Activated naive CD8-positive, alpha-beta T cell treated with anti-CD3 and anti-CD28 coated beads, Interleukin-2, amount 50 U/mL, for 16 hours (primary cell): ENCODE measurements at regions not wholly inside any gene's neighbourhood (a gene's known extent, or its start where the extent isn't known, plus 50 kb on each side); places are given as distances from the start of the nearest gene placed in this dataset.
"Not testable (repeated sequence)": the region's sequence is repeated elsewhere in the genome, so short reads cannot be mapped to it uniquely, and the experiment has no call there.

Source experiments
- DNase-seq: peaks from one replicate; pipeline ENCODE4 v3.0.0-alpha.2; 2020; ENCODE audit warnings: low read depth, low spot score

DNA sequence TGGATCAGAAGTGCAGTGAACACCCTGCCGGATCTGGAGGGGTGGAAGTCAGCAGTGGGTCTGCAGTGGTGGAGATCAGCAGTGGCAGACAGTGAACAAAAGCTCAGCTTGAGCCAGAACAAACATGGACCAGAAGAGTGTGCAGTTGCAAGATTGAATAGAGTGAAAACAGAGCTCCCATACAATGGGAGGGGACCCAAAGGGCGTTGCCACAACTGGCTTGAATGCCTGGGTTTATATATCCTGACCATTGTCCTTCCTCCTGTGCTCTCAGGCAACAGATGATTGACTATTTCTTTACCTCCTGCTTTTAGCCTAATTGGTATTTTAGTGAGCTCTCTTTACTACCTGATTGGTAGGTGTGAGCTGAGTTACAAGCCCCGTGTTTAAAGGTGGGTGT, 522.1 kb downstream of the TMEM135 start:
- DNase-seq, result not testable (repeated sequence)

DNA sequence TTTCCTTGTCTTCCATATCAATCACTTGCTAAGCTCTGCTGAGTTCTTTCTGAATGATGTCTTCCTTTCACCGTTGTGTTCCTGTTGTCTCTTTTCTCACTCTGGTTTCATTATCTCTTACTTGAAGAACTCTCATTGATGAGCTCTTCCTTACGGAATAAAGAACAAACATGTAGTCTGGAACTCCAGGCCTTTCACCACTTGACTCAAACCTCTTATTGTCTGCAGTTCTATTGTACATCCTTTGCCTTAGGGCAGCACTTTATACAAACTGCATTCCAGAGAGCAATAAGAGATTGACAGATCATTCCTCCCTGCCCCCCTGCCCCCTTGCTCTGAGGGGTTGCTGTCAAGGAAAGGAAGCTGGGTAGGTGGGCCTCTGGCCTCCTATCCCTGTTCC, 517.4 kb downstream of the TMEM135 start:
- DNase-seq, result no peak

DNA sequence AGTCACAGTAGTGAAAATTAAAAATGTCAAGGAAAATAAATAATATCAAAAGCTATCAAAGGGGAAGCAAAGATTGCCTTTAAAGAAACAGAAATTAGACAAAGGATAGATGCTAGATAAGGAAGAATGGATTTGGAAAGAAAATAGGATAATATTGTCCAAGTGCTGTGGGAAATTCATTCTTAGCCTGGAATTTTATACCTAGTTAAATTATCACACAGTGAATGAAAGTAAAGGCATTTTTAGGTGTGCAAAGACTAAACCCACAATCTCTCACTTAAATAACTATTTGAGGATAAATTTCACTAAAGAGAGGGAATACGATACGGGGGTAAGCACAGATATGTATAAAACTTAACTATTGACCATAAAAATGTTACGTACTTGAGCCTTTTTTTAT, 511.1 kb downstream of the TMEM135 start:
- DNase-seq, result no peak

DNA sequence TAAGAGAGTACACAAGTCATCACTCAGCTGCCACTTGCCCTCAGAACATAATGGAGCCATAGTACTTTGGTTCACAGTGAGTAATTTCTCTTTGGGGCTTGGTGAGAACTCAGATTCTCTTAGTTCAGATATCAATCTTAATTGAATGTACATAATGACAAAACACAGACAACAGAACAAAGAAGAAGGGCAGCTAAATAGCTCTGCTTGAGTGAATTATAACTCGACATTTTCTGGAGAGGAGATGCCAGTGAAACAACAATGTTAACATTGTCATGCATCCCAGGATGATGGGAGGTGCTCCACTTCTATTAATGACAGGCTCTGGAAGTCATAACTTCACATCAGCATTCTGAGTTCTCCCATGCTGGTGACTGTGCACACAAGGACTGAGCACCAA, 508.1 kb downstream of the TMEM135 start:
- DNase-seq, result no peak

DNA sequence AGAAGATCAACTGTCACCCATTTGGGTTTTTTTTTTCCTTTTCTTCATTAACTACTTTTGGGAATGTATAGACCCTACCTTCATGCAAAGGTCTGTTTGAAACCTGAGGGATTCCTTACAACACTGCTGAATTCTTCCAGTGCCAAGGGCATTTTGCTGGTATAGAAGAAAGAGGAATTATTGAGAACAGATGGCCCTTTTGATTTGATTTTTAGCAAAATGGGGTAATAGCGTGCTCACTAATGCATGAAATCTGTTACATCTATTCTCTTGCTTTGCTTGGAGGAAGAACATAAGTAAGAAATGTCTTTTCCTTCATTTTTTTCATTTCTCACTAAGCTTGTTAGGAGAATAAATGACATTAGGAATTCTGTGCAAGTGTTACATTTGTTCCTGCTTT, 501.9 kb downstream of the TMEM135 start:
- no peak for DNase-seq

DNA sequence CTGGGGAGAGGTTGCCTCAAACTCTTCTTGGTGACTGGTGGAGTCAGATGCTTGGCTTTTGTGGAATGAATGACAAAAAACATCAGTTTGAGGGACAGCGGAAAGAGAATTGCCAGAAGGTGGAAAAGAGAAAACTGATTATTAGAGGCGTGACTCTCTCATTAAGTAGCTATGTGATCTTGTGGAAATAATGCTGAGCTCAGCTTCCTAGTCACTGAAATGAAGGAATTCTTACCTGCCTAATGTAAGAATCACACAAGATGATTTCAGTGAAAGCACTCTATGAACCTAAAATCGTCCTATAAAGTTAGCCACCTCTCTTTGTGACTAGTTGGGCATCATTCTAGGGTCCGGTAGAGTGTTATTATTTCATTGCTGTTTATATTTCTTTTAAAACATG, 498.8 kb downstream of the TMEM135 start:
- DNase-seq, result no peak

DNA sequence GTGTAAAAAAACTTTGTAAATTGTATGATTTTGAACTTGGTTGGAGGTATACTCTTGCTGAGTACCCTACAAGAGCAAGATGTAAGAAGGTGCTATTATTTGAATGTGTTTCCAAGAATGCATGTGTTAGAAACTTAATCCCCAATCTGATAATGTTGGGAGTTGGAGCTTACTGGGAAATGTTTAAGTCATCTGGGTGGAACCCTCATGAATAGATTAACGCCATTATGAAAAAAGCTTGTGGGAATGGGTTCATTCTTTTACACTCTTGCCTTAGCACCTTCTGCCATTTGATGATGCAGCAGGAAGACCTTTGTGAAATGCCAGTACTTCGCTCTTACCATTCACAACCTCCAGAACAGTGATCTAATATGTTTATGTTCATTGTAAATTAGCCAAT, 498.3 kb downstream of the TMEM135 start:
- DNase-seq, result no peak

DNA sequence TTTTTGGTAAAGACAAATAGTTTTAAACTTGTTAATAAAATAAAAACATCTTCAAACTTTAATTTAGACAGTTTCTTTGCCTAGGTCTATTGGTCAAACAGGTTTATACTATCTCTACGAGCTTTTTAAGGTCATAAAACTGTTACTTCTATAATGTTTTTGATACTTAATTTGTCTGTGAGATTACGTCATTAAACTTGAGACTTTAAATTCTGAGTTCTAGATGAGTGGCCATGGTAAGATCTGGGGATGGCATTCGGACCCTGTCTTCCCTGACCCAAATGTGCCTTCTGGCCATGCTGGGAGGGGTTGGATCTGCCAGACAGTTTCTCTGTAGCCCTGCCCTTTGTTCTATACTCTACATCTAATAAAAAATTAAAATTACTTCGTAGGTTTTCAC, 497.8 kb downstream of the TMEM135 start:
- DNase-seq, result no peak

DNA sequence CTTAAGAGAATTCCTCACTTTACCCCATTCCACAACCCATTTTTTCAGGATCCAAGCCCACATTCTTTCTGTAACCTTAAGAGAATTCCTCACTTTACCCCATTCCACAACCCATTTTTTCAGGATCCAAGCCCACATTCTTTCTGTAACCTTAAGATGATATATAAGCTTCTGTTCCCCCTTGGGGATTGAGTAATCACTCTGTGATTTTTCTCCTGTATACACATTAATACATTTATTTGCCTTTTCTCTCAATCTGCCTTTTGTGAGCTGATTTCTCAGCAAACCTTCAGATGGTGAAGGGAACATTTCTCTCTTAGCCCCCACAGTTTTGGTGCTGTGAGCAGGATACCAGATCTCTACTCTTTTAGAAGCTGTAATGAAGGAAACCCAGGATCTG, 494.1 kb downstream of the TMEM135 start:
- not testable (repeated sequence) for DNase-seq

DNA sequence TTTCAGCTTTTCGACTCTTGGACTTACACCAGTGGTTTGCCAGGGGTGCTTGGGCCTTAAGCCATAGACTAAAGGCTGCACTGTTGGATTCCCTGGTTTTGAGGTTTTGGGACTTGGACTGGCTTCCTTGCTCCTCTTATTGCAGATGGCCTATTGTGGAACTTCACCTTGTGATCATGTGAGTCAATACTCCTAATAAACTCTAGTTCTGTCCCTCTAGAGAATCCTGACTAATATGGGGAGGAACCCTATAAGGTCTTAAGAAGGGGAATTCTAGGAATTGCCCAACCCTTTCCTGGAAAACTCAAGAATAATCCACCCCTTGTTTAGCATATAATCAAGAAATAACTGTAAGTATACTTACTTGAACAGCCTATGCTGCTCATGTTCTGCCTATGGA, 491.8 kb downstream of the TMEM135 start:
- no peak for DNase-seq

DNA sequence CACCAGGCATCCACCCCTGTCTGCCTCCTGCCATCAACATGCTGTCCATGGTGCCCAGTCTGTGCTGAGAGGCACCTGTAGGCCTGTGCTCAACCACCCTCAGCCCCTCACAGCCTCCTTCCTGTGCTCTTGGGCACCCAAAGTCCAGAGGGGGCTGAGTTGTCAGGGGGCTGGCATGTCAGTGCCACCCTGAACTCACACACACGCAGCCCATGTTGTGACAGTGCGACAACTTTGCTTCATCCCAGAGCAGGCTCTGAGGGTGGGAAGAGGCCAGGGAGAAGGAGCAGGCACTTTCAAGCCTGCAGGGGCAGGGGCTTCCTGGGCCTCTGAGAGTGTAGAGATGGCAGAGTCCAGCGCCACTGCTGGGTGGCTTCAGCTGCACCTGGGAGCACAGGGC, 491.0 kb downstream of the TMEM135 start:
- no peak for DNase-seq

DNA sequence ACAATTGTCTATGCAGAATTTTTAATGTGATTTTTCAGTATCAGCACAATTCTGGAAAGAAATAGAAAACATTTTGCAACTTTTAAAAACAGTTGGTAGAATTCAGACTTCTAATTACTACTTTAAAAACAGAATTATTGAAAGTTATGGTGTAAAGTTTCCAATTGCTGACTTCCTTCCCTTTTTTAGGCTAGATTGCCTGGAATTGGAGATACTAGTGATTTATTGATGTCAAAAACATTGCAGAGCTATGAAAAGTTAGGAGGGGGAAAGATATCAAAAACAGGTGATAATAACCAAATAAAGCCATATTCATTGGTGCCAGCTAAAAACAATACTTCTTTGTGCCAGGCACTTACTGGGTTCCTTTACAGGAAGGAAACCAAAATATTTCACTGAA, 485.5 kb downstream of the TMEM135 start:
- no peak for DNase-seq

DNA sequence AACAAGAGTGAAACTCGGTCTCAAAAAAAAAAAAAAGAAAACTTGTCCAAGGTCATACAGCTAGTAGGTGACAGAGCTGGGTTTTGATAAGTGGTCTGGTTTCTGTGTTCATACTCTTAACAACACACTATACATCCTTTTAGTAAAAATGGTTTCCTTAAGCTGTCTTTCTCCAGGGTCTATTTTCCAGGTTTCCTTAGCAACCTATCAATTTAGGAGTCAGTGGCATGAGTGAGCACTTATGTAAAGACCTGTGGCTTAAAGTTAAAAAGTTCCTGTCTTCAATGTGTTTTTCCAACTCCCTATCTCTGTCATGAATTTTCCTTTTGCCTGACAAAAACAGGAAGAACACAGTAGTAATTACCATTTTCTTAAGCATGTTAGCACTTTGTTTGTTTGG, 480.5 kb downstream of the TMEM135 start:
- no peak for DNase-seq

DNA sequence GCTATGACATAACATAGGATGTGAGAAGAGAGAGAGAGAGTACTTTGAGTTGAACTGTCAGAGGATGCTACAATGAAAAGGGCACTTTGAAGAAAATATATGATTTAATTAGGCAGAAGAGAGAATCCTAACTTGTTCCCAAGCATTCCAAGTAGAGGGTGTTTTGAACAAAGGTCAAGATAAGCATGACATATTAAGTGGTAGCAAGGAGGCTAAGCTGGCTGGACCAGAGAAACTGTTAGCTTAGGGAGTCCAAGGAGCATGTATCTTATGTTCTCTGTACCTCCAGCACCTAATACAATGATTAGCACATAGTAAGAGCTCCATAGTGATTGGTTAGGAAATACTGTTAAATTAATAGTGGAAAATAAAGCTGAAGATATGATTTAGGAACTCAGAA, 479.6 kb downstream of the TMEM135 start:
- no peak for DNase-seq

DNA sequence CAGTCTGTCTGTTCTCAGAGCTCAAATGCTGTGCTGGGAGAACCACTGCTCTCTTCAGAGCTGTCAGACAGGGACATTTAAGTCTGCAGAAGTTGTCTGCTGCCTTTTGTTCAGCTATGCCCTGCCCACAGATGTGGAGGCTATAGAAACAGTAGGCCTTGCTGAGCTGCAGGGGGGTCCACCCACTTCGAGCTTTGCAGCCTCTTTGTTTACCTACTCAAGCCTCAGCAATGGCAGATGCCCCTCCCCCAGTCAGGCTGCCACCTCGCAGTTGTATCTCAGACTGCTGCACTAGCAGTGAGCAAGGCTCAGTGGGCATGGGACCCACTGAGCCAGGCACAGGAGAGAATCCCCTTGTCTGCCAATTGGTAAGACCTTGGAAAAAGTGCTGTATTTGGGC, 470.0 kb downstream of the TMEM135 start:
- DNase-seq, result not testable (repeated sequence)

DNA sequence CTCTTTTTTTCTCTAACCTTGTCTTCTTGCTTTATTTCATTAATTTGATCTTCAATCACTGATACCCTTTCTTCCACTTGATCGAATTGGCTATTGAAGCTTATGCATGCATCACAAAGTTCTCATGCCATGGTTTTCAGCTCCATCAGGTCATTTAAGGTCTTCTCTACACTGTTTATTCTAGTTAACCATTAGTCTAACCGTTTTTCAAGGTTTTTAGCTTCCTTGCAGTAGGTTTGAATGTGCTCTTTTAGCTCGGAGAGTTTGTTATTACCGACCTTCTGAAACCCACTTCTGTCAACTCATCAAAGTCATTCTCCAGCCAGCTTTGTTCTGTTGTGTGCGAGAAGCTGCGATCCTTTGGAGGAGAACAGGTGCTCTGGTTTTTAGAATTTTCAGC, 469.2 kb downstream of the TMEM135 start:
- not testable (repeated sequence) for DNase-seq

DNA sequence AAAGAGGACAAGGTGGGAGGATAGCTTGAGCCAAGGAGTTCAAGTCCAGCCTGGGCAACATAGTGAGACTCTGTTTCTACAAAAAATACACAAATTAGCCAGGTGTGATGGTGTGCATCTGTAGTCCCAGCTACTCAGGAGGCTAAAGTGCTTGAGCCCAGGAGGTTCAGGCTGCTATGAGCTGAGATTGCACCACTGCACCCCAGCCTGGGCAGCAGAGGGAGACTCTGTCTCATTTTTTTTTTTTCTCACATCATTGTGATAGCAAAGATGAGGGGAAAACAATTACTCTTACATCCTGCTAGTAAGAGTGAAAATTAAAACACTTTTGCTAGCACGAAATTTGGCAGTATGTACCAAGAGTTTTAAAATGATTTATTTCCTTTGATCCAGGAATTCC, 463.7 kb downstream of the TMEM135 start:
- no peak for DNase-seq

DNA sequence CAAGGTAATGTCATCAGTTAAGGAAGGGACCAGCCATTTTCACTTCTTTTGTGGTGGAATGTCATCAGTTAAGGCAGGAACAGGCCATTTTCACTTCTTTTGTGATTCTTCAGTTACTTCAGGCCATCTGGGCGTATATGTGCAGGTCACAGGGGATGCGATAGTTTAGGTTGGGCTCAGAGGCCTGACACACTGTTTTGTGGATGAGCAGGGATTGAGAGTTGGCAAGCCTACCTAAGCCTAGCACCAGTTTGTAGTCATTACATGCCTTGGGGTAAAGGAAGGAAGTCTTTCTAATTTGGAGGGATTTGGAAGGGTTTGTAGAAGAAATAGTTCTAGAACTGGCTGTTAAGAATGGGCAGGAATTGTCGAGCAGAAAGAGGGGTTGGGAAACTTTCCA, 457.2 kb downstream of the TMEM135 start:
- not testable (repeated sequence) for DNase-seq

DNA sequence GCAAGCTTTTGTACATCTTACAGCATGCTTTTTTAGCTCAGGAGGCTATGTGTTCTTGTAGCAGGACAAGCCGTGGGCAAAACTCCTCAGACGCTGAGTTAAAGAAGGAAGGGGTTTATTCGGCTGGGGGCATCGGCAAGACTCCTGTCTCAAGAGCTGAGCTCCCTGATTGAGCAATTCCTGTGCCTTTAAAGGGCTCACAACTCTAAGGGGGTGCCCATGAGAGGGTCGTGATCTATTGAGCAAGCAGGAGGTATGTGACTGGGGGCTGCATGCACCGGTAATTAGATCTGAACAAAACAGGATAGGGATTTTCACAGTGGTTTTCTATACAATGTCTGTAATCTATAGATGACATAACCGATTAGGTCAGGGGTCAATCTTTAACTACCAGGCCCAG, 456.3 kb downstream of the TMEM135 start:
- DNase-seq, result not testable (repeated sequence)

DNA sequence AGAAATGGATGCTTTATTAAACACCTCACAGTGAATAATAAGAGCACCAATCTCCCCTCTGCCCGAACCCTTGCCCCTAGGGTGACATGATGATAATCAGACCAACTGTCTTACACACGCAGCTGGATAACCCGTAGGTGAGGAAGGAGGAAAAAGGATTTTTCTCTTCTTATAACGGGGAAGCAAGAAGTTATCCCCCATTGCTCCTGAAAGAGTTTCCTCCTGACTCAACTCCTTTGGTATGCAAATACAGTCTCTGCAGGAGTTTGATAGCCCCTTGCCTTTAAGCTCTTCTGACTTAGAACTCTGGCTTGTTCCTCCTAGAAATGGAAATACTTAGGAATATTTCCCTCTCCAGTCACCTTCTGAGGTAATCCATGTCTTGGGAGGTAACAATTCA, 455.8 kb downstream of the TMEM135 start:
- no peak for DNase-seq

DNA sequence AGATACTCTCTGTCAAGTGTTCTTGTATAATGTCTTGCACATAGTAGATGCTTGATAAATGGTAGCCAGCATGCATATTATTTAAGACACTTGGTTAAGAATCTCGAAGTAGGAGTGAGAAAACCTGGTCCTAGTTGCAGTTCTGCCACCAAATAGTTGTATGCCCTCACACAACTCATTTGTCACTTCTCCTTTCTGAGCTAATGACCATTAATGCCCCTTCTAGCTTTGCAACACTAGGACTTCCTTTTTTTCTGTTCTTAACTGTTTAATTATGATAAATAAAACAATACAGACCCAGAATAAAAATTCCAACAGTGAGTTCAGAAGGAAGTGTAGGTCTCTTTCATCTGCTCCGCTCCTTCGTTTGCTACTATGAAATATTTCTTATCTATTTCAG, 453.6 kb downstream of the TMEM135 start:
- no peak for DNase-seq

DNA sequence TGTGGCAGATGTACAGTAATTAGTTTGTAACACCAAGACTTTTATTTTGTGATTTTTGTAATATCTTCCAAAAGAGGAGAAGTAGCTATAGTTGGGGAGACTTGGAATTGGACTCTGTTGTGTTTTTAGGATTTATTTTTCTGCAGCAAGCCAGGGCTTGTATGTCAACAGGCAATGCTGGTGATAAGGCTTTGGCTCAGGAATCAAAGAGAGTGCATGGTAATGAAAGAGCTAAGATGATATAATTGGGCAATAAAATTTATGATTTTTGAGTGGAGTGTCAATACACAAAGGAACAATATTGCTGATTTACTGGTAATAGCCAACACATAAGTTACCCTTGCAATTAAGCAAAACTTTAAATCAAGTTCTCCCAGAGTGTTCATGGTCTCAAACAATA, 452.9 kb downstream of the TMEM135 start:
- DNase-seq, result no peak

DNA sequence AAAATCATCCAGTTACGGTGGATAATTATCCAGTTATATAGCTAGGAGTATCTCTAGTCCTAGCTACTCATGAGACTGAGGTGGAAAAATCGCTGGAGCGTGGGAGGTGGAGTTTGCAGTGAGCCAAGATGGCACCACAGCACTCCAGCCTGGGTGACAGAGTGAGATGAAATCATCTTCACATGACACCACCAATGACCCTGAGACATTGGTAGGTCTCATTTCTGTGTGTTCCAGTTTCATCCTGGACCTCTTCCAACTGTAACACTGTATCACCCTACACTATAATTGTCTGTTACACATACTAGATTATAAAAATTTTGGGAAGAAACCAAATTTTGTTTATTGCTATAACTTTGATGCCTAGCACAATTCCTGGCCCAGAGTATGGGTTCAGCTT, 446.8 kb downstream of the TMEM135 start:
- no peak for DNase-seq

DNA sequence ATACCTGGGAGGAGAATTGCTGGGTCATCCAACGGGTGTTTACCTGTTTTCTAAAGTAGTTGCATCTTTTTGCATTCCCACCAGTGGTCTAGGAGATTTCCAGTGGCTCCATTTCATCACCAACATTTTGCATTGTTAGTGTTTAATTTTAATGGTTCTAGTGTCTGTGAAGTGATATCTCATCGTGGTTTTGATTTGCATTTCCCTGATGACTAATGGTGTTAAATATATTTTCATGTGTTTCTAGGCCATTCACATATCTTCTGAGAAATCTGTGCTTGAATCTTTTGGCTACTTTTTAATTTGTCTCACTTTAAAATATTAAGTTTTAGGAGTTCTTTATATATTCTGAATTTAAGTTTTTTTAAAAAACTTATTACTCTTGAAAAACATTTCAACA, 439.6 kb downstream of the TMEM135 start:
- DNase-seq, result no peak

DNA sequence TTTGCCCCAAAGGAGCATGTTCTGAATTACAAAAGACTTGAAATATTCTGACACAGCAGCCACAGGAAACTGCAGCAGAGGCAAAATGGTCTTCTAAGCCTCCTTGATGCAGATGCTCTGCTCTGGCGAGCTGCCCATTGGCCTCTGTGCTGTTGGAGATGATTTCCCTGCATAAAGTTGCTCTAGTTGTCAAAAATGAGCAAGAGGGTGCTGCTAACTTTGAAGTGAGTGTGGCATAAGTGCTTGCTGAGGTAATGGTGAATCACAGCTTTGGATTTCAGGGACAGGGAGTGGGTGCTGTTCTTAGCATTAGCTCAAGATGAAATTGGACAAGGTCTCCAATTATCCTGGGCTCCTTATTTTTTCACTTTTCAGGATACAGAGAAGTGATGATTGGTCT, 435.4 kb downstream of the TMEM135 start:
- DNase-seq, result no peak
